Upper lobe of left lung (tissue), 4 donors: ENCODE measurements at regions not wholly inside any gene's neighbourhood (a gene's known extent, or its start where the extent isn't known, plus 50 kb on each side); places are given as distances from the start of the nearest gene placed in this dataset.

Experiments
- EP300 ChIP-seq, 4 donors: sonication (generic); formaldehyde crosslinking; IDR thresholded peaks; one replicate each; pipeline ENCODE4 v1.5.1; 2017; ENCODE audit warnings: antibody characterized with exemption in 4 of 4, control low read depth in 2 of 4
- POLR2A ChIP-seq, 4 donors: fragments of 450-650 bp; IDR thresholded peaks; one replicate each; pipeline ENCODE4 v1.5.1; 2016 to 2017; ENCODE audit warnings: antibody characterized with exemption in 4 of 4, mild to moderate bottlenecking in 2 of 4
- POLR2AphosphoS5 ChIP-seq, 2 donors: sonication (generic); formaldehyde crosslinking; IDR thresholded peaks; one replicate each; pipeline ENCODE4 v1.5.1; 2017; ENCODE audit warnings: antibody characterized with exemption in 2 of 2
- TF ChIP-seq, protein P1 (sequence below), 6 experiments: fragments of 450-650 bp in 4 of 6; fragments of 200-600 bp in 2 of 6; sonication (generic) in 2 of 6; IDR thresholded peaks; one replicate each; pipeline ENCODE4 v1.5.1; 2016 to 2019; ENCODE audit warnings: antibody characterized with exemption in 6 of 6

DNA sequence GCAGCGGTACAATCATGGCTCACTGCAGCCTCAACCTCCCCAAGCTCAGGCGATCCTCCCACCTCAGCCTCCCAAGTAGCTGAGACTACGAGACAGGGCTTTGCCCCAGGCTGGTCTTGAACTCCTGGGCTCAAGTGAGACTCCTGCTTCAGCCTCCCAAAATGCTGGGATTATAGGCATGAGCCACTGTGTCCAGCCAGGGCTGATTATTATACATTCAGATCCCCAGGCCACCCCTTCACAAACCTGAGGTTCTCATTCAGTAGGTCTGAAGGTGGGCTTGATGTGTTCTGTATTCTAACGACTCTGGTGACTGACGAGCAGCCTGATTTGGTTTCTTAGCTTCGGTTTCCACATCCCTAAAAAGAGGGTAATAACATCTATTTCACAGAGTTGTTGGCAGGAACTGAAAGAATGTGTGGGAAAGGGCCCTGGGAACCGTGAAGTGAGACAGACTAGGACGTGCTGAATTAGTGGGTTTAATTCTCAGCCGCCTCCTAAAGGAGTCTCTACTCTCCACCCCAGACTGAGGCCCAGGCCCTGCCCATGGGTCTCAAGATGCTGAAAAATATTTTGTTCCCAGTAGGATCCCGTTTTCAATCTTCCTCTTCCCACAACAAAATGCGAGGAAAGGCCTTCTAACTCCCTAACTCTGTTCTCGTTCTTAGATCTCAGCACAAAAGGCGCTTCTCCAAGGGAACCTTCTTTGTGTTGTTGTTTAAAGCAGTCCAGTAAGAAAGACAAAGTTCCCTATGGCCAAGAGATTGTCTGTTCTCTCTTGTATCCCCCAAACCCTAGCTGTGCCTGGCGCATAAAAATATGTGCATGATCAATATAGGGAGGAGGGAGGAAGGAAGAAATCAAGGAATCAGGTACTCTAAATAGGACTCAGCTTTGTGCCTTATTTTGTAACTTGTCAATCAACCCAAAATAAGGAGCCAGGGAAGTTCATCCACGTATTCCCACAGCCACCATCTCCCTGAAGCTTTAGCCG lies 210.0 kb upstream of the TOPAZ1 start:
- TF ChIP-seq, protein P1, sequence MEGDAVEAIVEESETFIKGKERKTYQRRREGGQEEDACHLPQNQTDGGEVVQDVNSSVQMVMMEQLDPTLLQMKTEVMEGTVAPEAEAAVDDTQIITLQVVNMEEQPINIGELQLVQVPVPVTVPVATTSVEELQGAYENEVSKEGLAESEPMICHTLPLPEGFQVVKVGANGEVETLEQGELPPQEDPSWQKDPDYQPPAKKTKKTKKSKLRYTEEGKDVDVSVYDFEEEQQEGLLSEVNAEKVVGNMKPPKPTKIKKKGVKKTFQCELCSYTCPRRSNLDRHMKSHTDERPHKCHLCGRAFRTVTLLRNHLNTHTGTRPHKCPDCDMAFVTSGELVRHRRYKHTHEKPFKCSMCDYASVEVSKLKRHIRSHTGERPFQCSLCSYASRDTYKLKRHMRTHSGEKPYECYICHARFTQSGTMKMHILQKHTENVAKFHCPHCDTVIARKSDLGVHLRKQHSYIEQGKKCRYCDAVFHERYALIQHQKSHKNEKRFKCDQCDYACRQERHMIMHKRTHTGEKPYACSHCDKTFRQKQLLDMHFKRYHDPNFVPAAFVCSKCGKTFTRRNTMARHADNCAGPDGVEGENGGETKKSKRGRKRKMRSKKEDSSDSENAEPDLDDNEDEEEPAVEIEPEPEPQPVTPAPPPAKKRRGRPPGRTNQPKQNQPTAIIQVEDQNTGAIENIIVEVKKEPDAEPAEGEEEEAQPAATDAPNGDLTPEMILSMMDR (IDR thresholded peaks at IDR 0.05) = no peak
- no peak for TF ChIP-seq POLR2A (IDR thresholded peaks at IDR 0.05)
- TF ChIP-seq POLR2AphosphoS5 (IDR thresholded peaks at IDR 0.05) = no peak
- TF ChIP-seq EP300 (IDR thresholded peaks at IDR 0.05) = no peak
